HL-60/S4 (cell line): ENCODE measurements at regions not wholly inside any gene's neighbourhood (a gene's known extent, or its start where the extent isn't known, plus 50 kb on each side); places are given as distances from the start of the nearest gene placed in this dataset.

ENCODE experiments used
- in situ Hi-C: fragments of 300-500 bp; cut with MboI; formaldehyde crosslinking; loops from 2 replicates; pipeline ENCODE4 v1.14.3; 2022; ENCODE audit warnings: low sequenced_read_pairs

DNA sequence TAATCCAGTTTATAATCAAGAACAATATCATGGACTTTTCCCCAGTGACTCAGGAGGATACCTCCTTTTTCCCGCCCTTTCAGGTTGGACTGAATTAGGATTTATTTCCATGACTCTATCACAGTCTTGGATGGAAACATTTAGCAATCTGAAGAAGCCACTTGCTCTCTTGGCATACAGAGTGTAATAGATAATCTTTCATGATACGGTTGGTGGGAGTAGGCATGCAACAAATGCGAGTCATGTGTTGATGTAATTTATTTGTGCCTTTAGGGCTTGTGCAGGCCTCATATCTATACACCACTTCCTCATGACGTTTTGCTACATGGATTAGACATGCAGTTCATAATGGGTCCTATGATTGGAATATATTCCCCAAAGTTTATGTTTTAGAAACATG, 54.2 kb upstream of the MCTP2 start:
- in situ Hi-C loops, result no loop called here

DNA sequence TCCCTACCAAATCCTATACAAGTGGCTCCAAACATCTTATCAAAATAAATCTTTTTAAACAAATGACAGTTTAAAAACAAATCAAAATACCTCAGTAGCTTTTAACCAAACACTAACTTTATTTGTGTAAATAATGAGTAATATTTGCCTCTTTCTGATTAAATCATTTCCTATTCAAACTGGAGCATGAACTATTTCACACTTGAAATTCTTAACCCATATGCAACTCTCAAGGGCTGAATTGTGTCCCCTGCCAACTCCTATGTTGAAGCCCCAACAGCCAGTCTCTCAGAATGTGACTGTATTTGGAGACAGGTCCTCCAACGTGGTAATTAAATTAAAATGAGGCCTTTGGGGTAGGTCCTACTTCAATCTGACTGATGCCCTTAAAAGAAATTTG, 55.9 kb upstream of the MCTP2 start:
- in situ Hi-C loops, result no loop called here

DNA sequence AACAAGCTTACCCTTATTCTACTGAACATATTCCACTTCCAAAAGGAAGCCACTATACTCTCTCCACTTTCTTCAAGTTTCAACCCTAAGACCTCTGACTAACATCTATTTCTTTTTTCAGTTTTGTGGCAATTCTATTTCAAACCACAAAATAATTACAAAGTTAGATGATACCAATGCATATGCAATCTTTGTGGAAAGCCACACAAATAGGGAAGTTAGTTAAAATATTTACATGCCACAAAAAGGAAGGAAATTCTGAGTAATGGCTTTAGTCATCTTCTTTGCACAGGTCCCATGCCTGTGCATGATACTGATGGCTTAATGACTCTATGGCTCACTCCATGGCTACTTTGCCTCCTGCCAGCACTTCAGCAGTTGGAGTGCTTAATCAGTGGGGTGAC, 57.0 kb upstream of the MCTP2 start:
- in situ Hi-C loops, result loop anchor here (25.0 kb wide), 1 partner anchor 388 kb away; no protein-coding TSS in a partner anchor

DNA sequence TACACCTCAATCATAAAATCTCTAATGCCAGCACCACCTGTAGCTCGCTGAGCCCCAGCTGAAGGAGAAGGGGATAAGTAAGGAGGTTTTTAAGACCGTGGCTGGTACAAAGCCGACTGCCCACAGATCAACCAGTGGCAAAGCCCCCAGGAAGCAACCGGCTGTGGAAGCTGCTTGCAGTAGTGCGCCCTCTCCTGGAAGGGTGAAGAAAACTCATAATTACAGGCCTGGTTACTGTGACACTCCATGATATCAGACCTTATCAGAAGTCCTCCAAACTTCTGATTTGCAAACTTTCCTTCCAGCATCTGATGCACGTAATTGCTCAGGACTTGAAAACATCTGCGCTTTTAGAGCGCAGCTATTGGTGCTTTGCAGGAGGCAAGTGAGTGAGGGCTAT, 63.1 kb upstream of the MCTP2 start:
- in situ Hi-C loops, result loop anchor here (10.0 to 25.0 kb wide), 2 partner anchors 157 to 394 kb away; no protein-coding TSS in a partner anchor

DNA sequence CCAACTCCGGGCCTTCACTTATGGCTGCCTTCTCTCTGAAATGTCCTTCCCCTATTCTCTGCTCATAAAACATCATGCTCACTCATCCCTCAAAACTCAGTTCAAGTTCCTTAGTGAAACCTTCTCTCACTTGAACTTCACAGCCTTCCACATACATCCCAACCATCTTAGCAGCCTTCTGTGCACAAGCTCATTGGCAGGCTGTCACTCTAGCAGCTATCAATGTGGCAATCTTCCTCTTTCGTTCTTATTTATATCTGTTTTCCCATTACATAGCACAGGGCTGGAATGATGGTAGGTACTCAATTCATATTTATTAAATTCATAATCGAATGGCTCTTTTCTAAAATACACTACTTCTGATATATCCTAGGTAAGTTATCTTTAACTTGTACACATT, 66.4 kb upstream of the MCTP2 start:
- in situ Hi-C loops, result loop anchor here (10.0 to 25.0 kb wide), 2 partner anchors 160 to 397 kb away; no protein-coding TSS in a partner anchor

DNA sequence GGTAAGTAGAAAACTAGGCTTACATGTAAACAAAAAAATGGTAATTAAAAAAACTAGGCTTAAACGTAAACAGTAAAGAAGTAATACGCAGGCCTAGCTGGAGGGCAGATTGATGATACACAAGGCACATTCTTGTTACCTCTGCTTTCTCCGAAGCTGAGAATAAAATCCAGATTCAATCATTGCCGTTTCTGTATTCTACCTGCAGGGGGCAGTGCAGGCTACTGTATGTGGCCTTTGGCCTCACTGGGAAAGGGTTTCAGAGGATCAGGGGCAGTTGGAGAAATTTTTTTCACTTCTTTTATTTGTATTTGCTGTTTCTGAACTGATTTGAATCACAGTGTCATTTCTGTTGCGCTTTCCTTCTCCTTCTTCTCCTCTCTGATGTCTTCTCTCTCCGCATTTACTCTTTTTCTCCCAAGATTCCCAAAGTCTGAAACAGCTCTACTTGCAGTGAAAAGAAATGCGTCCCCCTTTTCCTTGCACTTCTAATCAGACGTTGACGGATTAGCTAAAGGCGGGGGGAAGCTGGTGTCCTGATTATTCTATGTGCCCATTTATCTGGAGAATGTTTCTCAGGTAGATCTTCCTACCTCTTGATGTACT, 67.1 kb upstream of the MCTP2 start:
- in situ Hi-C loops, result loop anchor here (10.0 to 25.0 kb wide), 2 partner anchors 160 to 398 kb away; no protein-coding TSS in a partner anchor

DNA sequence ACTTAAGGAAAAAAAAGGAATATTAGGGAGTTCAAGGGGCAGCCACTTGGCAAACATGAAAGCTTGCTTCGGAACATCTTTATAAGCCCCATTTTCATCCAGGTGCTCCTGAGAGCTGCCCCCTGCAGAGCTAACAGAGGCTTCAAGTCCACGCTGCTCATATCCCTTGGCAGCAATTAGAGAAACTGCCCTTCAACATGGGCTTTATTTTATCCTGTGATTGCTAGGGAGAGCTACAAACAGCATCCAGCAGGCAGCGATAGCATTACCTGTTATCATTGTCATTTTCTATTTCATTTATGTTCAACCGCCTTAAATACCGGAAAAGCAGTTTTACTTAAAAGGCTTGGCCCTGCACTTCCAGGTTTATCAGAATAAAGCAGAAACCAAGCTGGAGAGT, 68.4 kb upstream of the MCTP2 start:
- in situ Hi-C loops, result loop anchor here (10.0 to 25.0 kb wide), 2 partner anchors 162 to 399 kb away; no protein-coding TSS in a partner anchor

DNA sequence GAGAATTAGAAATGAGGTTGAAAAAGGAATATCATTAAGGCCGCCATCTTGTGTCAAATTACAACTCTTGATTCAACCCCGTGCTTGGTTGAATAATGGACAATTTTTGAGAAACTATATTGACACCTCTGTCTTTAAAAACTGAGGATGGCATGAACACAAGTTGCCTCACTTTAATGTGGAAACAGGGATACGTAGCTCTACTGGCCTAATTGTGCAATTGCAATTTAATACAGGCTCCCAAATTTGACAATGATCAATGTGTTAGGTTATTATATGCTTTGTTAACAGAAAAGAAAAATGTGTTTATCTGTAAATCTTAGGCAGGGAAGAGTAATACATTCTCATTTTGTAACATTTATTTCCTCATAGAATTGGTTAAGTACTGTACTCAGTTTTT, 77.1 kb upstream of the MCTP2 start:
- in situ Hi-C loops, result loop anchor here (25.0 kb wide), 1 partner anchor 408 kb away; no protein-coding TSS in a partner anchor

DNA sequence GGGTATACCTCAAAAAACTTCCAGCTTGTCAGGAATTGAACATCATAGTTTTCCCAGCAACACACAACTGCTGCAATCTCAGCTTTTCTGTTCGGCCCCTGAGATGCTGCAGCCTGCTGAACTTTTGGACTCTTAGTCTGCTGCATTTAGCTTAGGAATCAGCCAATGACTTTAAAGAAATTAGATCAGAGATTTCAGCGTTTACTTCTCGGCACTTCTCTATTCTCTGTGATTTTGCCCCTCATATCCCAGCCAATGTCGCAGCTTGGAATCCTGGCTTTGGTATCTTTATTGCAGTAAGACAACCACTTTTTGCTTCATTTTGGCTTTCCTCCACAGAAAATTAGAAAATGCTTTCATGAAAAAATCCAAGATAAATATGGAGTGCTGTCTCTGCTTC, 86.3 kb upstream of the MCTP2 start:
- in situ Hi-C loops, result no loop called here

DNA sequence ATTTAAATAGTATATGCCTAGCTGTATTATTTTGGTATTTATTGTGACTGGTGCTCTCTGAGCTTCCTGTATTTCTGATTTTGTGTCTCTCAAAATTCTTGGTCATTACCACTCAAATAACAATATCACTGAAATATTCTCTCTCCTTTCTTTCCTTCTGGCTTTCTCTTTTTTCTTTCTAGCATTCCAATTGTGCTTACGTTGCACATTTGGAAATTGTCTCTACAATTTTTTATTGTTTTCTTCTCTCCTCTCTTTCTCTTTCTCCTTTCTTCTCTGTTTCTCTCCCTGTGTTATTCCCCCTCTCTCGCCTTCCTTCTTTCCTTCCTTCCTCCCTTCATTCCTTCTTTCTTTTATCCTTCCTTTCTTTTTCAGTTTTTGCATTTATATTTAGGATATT, 89.6 kb upstream of the MCTP2 start:
- in situ Hi-C loops, result no loop called here

DNA sequence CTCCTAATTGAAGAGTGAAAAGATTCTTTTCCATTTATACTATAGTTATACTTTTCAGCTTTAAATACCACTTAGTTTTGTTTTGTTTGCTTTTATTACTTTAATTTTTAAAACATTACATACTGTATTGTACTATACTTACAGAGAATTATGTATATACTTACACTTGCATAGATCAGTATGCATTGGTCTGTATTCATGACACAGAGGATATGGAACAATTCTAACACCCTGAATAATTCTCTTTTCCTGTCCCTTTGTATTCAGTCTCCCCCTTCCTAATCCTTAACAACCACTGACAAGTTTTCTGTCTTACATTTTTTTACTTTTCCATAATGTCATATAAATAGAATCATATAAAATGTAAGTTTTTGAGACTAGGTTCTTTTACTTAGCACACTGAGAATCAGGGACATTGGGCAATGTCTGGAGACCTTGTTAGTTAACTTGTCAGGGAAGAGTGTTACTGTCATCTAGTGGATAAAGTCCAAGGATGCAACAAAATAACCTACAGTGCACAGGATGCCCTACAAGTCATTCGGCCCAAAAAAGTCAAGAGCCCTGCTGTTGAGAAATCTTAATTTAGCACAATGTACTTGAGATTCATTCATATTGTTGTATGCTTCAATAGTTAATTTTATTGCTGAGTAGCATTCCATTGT, 95.7 kb upstream of the MCTP2 start:
- in situ Hi-C loops, result no loop called here

DNA sequence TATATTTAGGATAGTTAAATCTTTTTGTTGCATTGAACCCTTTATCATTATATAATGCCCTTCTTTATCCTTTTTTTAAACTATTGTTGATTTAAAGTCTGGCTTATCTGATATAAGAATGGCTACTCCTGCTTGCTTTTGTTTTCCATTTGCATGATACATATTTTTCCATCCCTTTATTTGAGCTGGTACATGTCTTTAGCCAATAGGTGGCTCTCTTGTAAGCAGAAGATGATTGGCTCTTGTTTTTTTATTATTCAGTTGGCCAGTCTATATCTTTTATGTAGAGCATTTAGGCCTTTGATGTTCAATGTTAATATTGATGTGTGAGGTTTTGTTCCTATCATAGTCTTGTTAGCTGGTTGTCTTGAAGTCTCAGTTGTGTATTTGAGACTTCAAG, 99.5 kb upstream of the MCTP2 start:
- in situ Hi-C loops, result no loop called here

DNA sequence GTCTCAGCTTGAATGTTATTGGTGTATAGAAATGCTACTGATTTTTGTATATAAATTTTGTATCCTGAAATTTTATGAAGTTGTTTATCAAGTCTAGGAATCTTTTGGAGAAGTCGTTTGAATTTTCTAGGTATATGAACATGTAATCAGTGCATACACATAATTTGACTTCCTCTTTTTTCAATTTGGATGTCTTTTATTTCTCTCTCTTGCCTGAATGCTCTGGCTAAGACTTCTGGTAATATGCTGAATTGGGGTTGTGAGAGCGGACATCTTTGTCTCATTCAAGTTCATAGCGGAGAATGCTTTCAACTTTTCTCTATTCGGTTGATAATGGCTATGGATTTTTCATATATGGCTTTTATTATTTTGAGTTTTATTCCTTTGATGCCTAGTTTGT, 100.9 kb upstream of the MCTP2 start:
- in situ Hi-C loops, result no loop called here

DNA sequence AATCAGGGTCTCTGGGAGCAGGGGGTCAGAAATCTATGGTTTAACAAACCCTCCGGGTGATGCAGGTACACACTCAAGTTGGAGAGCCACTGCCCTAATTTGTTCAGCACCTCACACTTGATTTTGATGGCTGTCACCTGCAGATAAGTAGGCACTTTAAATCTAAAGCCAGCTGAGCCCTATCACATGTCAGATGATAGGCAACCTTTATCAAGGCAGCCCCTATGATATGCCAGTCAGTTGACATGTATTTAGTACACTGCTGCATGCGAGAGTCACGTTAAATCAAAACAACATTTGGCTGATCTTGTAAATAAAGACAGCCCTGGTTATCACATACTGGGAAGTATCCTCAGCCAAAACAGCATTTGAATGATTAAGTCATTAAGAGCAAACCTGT, 104.4 kb upstream of the MCTP2 start:
- in situ Hi-C loops, result loop anchor here (10.0 kb wide), 1 partner anchor 1092 kb away; no protein-coding TSS in a partner anchor

DNA sequence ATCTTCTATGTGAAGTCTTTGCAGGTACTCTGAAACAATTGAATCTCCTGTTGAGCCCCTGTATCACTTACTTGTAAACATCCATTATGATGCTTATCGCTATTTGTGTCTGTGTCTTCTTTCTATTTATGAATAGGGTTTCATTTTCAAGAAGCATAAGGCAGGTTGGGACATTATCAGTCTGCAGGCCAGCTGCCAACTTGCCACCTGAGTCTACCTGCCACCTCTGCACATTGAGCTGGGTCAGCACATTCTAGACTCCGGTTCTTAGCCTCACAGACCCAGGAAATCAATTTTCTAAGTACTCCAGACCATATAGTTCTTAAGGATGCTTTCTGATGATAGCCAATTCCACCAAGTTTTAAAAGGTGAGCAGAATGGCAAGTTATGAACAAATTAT, 105.7 kb upstream of the MCTP2 start:
- in situ Hi-C loops, result loop anchor here (10.0 kb wide), 1 partner anchor 1091 kb away; no protein-coding TSS in a partner anchor

DNA sequence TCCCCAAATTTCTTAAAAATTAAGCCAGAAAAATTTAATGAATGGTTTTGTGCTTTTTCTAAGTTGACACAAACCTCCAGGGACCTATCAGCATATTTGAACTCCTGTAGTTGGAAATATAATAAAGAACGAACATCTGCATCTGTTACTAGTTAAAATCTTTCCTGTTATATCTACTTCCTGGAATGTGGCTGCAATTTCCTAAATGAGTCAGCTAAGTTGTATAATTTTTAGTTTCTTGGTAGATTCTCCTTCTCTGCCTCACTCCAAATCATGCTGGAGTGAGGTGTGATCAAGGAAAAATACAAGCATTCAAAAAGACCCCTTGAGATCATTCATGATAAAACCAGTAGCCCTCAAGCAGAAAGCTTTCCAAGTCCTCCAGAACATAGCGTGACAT, 106.2 kb upstream of the MCTP2 start:
- in situ Hi-C loops, result loop anchor here (10.0 kb wide), 1 partner anchor 1090 kb away; no protein-coding TSS in a partner anchor

DNA sequence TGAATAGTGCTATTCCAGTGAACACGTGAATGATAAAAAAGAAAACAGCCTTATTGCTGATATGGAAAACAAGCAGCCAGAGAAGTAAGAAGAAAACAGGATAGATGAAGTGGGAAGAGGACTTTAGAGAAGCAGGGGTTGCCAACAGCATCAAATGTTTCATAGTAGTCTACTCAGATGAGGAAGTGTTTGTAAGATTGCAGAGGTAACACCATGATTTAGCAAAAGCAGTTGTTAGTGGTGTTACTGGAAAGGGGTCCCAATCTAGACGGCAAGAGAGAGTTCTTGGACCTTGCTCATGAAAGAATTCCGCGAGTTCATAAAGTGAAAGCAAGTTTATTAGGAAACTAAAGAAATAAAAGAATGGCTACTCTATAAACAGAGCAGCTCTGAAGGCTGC, 108.8 kb upstream of the MCTP2 start:
- in situ Hi-C loops, result loop anchor here (10.0 kb wide), 1 partner anchor 1088 kb away; no protein-coding TSS in a partner anchor

DNA sequence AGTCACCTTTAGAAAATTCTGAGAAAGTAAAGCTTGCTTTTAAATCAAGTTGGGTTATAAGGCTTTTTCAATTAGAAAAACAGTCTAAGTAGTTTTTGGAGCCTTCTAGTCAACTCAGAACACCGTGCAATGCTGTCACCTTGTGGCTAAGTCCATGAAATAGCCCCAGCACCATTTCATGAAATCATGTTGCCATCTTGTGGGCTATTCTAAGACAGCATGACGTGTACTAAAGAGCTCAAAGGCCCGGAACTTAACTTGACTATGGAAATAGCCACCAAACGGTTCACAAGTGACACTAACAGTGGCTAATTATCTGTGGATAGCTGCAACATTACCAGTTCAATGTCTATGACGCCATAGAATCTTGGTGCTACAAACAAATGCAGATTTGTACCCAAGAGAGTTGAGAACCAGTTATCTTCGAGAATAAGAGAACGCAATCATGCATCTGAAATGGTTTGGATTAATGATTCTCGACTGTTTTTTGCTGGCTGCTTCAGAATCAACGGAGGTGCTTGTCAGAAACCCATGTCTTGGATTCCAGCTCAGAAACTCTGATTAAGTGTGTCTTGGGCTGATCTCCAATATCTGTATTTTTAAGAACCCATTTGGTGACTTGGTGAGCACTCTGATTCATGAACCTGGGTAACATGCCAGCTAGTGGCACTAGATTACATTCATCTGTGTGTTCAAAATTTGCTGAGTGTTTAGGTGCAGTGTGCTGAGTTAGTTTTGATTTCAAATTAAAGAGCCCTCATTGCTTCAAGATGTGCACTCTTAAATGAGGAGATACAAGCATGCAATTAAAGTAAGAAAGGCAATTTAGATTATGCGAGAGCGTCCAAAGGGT, 111.2 kb upstream of the MCTP2 start:
- in situ Hi-C loops, result loop anchor here (10.0 kb wide), 1 partner anchor 1085 kb away; no protein-coding TSS in a partner anchor

DNA sequence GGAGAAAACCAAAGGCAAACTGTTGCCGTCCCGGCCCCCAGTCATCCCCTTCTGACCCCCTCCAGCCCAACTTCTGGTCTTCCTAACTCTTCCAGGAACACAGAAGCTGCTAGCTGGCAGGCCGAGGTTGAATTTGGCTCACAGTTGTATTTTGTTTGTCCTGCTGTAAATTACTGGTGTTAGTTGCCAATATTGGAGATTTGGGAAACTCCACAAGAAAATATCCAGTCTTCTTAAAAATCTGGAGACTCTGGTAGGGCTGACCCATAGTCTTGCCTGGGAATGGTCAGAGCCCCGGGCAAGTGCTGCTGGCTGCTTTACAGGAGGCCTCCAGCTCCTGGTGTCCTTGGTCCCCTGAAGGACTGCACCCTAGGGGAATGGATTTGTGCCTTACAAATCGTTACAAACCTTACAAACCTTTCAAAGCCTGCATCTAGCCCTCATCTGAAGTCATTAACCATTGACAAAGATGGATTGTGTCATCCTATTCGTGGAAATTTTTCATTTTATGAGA, 112.0 kb upstream of the MCTP2 start:
- in situ Hi-C loops, result no loop called here

DNA sequence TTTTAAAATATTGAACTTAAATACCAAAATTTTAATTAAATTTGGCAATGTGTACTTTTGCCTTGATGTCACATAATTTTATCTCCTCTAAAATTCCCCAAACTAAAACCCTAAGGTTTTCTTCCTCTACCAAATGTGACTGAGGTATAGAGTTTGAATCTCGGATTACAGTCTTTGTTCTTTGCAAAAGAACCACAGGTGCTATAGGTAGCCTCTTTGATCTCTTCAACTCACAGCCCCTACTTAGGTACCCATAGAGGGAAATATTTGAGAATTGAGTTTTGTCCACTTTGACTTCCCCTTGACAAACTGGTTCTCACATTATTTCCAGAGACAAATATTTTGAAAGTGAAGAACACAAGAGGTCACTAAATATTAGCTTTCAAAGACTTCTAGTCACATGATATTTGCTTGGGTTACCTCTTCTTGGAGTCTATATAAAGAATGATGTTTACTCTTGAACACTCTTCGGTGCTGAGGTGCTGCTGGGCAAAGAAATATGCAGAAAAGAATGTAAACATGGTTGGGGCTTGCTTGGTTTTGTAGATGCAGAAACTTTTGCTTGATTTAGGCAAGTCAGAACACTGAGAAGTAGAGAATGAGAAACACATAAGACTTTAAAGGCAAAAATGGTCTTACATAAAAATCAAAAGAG, 120.8 kb upstream of the MCTP2 start:
- in situ Hi-C loops, result no loop called here
